ENCODE measurements at regions not wholly inside any gene's neighbourhood (a gene's known extent, or its start where the extent isn't known, plus 50 kb on each side); places are given as distances from the start of the nearest gene placed in this dataset.
"Not testable (repeated sequence)": the region's sequence is repeated elsewhere in the genome, so short reads cannot be mapped to it uniquely, and the experiment has no call there.

DNA sequence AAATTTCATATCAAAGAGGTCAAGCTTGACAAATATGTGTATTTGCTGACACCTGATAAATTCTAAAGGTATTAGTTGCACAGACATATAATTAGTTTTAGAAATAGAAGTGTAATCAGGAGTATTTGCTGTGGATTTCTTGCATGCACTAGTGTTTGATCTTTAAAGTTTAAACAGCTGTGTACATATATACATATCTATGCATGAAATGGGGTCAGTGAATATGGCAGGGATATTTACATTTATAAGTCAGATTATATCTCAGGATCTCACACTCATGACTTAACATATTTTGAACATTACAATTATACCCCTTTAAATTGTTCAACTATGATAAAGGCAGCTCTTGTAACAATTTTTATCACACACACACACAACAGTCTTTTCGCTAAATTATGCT lies 547.4 kb upstream of the ACTRT1 start:
- no peak for DNase-seq

DNA sequence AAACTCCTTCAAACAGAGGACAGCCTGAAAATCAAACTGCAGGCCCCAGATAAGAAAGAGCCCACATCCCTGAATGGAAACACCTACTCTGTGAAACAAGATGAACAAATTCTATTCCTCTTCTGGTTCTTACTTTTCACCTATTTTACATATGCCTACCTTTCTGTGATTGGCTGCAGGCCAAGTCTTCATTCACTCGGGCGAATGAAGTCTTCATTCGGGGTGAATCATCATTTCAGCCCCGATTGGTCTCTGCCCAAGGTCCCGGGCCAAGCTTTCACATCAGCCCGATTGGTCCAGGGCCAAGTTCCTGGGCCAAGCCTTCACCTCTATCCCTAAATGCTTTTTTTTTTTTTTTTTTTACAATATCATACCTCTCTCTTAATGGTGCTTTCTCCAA lies 529.8 kb upstream of the ACTRT1 start:
- no peak for DNase-seq

DNA sequence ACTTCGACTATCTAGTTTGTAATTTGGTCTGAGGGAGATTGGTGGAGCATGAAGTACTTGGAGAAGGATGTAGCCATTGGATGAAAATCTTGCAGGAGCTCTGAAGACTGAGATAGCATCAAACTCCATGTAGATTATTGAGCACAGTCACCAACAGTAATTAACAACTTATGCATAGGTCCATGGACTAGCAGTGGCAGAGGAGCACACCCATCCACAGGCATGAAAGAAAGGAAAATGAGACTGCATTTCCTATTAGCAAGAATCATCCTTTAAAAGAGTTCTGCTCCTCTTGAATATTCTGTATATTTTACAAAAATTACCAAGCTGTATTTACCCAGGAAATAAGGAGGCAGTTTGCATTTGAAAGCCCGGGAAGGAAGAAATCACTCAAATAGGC lies 529.4 kb upstream of the ACTRT1 start:
- no peak for DNase-seq

DNA sequence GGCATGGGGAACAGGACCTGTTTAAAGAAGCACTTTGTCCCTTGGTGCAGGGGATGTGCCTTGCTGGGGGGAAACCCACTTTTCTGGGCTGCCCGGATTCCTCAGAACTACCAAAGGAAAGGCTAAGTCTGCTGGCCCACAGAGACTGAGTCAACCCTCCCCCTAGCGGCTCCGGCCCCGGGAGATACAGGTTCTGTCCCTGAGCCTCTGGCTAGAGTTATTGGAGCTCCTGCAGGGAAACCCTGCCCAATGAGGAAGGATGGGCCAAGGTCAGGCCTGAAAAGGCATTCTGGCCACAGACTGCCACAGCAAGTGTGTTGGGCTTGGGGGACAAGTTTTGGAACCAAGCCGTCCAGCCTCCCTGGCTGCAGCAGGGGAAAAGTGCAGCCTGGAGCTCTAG lies 490.9 kb upstream of the ACTRT1 start:
- no peak for DNase-seq

DNA sequence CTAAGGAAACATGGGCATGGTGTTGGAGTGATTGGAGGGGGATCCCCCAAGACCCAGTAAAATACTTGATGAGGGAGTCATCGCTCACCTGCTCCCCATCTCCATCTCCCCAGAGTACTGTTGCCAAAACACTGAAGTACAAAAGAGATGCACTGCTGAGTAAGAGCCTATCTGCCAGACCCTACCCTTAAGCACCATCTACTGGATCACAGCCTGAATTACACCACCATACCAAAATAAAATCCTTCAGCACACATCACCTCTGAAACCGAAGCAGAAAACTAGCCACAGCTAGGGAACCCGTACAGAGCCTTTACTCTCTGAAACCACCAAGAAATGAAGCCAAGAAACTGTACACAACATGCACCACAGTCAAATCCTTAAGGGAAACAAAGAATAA lies 466.3 kb upstream of the ACTRT1 start:
- DNase-seq = no peak

DNA sequence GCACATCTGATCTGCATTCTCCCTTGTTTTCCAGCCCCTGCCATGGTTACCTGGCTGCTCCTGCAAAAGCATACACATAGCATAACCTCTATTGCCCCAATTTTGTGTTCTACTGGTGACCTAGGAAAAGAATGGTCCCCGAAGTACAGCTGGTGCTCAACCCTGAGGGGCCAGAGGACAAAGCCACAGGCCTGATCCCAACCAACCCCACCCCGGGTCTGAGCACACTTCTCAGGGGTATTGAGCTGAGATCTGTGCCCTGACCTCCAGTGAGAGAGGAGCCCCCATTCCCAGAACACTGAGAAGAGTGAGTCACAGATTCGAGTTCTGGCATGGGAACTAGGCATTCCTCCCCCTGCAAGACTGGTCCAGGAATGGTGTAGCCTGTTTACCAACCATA lies 465.5 kb upstream of the ACTRT1 start:
- no peak for DNase-seq

DNA sequence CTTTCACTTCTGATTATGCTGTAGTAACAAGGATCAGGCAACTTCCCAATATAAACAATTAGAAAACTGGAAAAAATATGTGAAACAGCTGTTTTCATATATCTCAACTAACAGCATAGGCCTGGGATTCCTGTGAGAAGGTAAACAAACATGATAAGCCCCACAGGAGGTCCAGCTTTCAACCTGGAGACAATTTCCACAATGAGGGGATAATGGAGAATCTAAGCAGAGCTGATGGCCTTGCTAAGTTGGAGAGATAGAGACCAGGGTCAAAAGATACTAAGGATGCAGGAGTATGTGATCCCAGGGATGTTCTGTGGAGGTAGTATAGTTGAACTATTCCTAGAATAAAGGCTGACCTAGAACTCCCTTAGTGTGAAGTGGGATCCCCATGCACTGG lies 452.3 kb upstream of the ACTRT1 start:
- DNase-seq = no peak

DNA sequence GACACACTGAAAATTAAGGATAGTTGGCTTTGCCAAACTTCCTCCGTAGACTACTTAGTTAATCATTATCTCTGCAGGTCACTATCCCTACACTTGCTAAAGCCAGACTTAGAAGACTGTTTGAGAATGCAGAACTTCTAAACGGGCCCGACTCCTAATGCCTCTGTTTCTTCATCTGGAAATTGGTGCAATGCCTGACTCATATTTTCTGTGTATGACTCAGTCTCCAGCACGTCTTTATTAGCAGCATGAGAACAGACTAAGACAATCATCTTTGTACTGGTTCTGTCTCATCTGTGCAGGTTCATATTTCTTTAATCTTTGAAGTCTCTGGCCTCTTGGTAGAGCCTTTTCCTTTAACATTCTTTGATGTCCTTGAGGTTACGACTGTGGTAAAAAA lies 411.9 kb upstream of the ACTRT1 start:
- no peak for DNase-seq

DNA sequence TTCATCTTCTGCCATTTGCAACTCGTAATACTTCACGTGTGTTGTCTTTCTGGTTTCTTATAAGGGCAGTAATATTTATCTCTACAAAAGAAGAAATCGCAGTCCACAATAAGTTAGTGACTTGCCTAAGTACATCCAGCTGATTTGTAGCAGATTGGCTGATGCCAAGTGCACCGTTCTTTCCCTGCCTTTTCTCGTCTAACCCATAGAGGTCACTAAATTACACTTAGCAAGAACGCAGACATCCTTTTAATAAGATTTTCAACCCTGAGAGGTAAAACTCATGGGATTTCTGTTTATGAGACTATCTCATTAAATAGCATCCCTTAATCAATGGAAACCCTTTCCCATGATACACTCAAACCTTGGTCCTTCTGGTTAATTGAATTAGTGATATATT lies 408.6 kb upstream of the ACTRT1 start:
- no peak for DNase-seq

DNA sequence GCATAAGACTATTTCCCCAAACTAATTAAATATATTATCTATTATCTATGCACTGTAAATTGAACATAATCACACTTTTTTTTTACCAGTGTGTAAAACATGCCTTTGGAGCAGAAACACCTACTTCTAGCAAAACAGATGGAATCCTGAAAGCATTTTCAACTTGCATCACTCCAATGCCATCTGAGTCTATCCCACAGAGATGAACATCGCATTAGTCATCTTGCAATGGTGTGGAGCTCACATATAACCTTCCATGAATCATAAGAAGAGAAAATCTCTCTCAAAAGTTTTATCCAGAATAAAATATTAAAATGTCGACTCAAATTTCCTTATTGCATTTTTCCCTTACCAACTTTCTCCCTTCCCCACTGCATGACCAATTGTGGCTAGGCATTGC lies 406.7 kb upstream of the ACTRT1 start:
- DNase-seq = no peak

DNA sequence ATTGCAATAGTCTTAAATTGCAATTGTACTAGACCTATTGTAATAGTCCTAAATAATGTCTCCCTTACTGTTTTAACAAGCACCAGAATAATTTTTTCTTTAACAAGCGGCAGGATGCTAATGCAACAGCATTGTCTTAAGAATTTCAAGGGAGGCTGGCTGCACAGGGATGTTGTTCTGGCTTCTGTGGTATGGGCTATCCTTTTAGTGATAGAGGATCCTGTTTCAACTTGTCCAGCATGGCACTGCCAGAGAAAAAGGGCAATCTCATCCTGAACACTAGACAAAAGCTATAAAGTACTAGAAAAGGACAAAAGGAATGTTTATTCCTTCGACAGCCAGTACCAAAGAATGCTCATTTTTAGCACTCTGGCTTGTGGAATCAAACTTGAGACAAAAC lies 405.5 kb upstream of the ACTRT1 start:
- no peak for DNase-seq

DNA sequence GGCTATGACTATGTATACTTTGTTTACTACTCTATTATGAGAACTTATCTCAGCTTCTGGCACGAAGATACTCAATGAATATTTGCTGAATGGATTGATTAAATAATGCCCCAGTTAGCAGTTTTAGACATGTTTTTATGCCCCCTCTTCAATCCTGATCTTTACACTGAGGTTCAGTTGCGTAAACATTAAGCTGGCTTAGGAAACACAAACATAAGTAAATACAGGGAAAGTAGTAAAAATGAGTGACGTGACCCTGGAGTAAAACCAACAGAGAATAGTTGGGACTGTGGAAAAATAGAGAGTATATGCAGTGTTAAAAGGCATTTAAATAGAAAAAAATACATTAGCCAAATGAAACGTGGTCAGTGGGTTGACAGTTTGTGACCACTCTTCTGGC lies 387.0 kb upstream of the ACTRT1 start:
- no peak for DNase-seq

DNA sequence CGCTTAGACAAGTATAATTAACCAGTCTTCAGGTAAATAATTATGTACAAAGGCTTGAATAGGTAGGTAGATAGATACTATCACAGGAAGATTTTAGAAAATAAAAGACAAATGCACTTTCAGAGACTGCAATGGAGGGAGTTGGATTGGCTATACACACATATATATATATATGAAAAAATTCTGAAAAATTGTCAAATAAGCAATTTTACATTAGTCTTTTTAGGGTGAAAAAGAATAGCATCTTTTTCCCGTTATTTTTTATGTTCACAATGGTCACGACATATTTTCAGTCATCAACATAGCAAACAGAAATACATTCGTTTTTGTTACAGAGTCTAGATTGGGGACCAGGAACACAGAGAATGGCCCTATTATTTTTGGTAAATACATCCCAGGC lies 385.9 kb upstream of the ACTRT1 start:
- DNase-seq = no peak

DNA sequence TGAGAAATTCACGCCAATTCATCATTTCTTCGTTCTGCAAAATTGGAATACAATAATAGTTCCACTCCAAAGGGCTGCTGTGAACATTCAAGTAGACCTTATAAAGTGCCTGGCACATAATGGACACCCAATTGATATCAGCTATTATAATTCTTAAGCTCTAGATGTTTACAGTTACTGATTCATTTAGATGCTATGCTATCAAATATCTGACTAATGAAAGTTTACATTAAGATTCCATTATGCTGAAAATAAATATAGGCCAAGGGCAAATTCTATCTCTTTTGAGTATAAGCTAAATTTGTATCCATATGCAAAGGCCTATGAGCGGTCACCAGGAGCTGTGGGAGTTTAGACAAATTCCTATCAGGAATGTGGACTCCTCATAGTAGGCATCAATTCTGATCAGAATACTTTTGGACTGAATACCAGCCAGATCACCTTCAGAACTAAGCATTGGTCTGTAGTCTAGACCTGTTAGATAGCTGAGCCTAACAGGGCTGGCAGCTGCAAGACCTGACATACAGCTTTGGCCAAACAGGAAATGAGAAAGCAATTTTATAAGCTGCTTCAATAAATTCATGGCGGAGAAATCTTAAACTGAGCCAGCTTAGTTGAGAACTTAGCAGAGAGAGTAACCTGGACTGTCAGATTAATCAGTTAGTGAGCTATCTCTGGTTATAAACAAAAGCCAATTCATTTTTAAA lies 384.3 kb upstream of the ACTRT1 start:
- no peak for DNase-seq

DNA sequence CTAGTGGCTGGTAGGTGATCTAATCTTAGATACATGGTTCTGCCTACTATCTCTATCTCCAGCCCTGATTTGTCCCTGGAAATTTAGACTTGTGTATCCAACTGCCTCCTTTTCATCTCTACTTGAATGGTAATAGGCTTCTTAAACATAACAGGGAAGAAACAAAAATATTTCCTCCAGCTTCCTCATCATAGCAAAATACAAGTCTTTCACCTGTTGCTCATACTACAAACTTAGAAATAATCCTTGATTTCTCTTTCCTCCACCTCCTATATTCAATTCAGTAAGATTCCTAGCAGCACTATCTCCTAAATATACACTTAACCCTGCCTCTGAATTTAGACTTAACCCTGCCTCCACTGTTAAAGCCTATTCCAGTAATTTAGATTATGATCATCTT lies 373.3 kb upstream of the ACTRT1 start:
- DNase-seq = no peak

DNA sequence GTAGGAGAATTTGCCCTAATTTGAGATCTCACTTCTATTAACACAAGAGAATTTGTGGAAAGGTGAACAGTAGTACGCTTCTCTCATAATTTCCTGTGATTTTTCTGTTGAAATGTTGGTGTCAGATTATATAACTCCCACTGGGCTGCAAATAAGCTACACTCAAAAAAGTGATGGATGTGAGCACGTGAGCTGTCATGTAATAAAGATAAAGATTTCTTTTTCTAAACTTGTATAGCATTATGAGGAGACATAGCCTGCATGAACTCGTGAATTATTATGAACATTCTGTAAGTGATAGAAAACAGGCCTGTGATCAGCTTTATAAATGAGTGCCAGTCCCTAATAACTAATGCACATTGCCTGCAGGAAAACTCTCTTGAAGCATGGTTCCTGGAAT lies 356.6 kb upstream of the ACTRT1 start:
- DNase-seq = no peak

DNA sequence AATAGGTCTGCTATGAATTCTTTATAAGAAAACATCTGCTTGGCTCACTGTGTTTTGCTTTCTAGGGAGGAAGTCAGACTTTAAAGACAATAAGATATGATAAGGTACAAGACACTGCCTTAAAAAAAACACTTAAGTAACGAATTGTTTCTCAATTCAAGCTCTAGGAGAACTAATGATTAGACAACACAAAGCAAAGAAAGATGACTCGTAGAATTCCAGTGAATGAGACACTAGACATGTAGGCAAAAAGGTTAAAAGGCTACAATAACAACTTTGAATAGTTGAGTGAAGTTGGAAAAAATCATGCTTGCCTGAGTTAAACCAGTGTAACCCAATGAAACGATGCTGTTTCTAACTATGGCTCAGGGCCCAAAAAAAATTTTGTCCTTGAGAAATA lies 344.4 kb upstream of the ACTRT1 start:
- no peak for DNase-seq

DNA sequence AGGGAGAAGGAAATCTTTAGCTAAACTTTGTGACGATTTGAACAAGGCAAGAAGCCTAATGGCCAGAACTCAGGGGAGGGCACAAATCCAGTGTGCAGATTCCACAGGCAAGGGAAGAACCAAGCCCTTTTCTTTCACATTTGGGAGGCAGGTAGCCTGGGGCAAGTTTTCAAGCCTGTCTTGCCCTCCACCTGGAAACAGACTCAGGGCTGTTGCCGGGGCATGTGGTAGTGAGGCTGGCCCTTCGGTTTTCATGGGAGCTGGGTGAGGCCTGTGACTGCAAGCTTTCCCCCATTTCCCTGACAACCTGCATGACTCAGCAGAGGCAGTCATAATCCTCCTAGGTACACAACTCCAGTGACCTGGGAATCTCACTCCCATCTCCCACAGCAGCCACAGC lies 331.6 kb upstream of the ACTRT1 start:
- not testable (repeated sequence) for DNase-seq

DNA sequence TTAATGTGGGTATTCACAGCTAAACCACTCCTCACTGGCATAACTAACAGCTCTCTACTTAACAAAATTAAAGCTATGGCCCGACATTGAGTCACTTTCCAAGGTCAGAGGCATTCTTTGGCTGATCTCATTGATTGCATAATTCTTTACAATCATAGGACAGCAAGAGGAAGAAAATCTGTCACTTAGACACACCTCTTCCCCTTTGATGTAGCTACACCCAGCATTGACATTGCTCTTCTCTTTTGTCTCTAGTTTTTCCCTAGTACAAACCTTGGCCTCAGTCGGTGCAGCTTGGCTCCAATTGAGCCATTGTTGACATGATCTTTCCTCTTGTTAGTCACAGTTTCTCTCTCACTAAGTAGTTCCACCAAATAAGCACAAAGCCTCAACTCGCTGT lies 313.3 kb upstream of the ACTRT1 start:
- DNase-seq = no peak

DNA sequence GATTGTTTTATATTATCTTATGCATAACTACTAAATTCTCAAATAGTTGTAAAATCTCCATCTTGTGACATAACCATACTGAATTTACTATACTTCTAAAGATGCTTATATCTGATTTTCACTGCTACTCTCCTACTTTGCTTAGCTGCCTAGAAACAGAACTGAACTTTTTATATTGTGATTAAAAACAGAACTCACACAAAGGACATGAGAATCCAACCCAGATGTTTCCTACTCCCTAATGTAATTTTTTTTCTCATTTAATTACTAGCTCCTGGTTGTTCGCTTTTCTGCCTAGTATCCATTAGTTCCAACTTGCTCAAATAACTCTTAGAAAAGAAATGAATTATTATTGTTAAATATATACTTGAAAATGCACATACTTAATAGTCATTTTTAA lies 283.5 kb upstream of the ACTRT1 start:
- DNase-seq = no peak

DNA sequence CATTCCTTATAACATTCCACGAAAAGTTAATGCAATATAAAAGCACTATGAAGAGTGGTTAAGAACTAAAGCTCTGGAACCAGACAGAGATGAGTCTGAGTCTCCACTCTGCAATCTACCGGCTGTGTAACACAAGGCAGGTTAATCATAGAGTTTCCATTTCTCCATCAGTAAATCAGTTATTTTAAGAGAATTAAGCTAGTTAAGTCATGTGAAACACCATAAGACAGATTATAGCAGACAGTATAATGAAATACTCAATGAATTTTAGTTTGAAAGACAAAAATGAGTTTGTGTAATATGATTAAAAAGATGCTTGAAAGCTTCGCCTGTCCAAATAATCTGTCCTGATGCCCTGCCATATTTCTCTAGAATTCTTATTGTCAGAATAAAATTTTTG lies 282.6 kb upstream of the ACTRT1 start:
- no peak for DNase-seq

DNA sequence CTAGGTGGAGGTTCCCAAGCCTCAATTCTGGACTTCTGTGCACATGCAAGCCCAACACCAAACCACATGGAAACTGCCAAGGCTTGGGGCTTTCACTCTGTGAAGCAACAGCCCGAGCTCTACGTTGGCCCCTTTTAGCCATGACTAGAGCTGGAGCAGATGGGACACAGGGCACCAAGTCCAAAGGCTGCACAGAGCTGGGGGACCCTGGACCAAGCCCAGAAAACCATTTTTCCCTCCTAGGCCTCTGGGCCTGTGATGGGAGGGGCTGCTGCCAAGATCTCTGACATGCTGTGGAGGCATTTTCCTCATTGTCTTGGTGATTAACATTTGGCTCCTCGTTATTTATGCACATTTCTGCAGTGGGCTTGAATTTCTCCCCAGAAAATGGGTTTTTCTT lies 258.7 kb upstream of the ACTRT1 start:
- DNase-seq = no peak

DNA sequence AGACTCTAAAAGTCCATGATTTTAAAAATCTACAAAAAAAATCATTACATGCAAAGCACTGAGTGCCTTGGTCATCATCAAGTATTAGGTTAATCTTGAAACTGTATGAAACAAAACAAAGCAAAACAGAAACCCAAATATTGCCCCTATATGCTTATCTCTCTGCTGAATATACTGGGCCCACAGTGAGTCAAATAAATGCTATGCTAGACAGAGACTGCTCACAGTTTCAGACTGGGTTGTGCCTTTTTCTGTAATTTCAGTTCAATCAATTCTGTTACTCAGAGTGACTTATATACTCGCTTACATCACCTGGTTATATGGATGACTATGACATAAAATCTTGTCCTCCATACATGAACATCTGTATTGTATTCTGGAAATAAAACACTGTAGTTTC lies 257.1 kb upstream of the ACTRT1 start:
- no peak for DNase-seq

DNA sequence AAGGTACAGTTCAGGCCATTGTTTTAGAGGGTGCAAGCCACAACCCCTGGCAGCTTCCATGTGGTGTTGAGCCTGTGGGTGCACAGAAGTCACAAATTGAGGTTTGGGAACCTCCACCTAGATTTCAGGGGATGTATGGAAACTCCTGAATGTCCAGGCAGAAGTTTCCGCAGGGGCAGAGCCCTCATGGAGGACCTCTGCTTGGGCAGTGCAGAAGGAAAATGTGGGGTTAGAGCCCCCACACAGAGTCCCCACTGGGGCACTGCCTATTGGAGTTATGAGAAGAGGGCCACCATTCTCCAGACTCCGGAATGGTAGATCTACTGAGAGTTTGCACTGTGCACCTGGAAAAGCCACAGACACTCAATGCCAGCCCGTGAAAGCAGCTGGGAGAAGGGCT lies 242.0 kb upstream of the ACTRT1 start:
- no peak for DNase-seq

DNA sequence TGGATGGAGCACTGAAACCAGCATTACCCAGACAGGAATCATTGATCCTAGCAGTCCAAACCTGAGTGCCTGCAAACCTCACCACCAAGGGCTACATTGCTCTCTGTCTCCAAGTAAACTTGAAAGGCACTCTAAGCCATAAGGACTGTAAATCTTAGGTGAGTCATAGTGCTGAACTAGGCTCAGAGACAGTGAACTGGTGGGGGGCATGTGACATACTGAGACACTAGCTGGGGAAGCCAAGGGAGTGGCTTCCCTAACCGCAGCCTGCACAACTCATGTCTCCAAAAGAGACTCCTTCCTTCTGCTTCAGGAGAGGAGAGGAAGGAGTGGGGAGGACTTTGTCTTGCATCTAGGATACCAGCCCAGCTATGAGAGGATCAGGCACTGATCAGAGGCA lies 235.5 kb upstream of the ACTRT1 start:
- DNase-seq = no peak

DNA sequence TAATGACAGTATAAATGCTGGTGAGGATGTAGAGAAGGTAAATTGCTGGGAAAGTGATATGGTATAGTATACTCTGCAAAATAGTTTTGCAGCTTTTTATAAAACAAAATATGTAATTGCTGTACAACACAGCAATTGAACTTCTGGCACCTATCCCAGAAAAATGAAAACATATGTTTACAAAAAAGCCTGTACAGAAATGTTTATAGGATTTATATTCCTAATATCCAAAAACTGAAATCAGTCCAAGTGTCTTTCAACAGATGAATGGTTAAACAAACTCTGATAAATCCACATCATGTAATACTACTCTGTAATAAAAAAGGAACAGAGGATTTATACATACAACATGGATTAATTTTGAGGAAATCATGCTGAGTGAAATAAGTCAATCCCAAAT lies 198.4 kb upstream of the ACTRT1 start:
- DNase-seq = no peak
